GOT3 (cell line): ENCODE measurements at regions not wholly inside any gene's neighbourhood (a gene's known extent, or its start where the extent isn't known, plus 50 kb on each side); places are given as distances from the start of the nearest gene placed in this dataset.

ENCODE experiments used
- DNase-seq: peaks from one replicate; lab custom pipeline; 2025; ENCODE audit warnings: mixed read lengths; lab: John Stamatoyannopoulos, UW

GRCh38 chr13:33710924-33711323 is 107.0 kb upstream of the RFC3 start:
- no peak for DNase-seq

GRCh38 chr13:33711436-33711835 is 106.5 kb upstream of the RFC3 start:
- no peak for DNase-seq

- no peak for DNase-seq
These were observed 100.2 kb upstream of the RFC3 start for GRCh38 chr13:33717775-33718174.

- no peak for DNase-seq
These were observed 96.2 kb upstream of the RFC3 start for GRCh38 chr13:33721724-33722123.

DNA sequence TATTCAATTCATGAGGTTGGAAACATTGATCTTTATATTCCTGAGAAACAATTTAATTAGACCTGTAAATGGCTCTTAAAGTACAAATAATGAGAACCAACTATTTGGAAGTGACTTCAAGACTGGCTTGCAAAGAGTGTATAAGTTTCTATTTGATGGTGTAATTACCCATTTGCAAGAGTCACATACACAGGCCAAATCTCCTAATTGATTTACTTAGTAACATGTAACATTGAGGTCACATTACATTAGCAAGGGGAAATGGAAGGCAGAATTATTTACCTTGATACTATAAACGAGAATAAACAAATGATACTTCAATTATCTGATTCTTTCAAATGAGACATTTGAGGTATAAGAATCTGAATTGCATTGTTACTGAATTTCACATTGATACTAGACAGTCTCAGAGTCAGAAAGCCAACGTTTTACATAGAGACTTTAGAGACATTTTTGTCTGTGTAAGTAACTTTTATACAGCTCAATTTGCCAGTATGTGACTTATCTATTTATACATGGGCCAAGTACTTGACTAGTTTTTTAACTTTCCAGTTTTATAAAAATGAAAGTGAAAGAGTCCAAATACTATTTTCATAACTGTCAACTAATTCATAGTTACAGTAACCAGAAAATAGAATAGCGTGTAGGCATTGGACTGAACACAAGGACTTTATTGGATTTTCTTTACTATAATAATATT is 95.6 kb upstream of the RFC3 start:
- no peak for DNase-seq

DNA sequence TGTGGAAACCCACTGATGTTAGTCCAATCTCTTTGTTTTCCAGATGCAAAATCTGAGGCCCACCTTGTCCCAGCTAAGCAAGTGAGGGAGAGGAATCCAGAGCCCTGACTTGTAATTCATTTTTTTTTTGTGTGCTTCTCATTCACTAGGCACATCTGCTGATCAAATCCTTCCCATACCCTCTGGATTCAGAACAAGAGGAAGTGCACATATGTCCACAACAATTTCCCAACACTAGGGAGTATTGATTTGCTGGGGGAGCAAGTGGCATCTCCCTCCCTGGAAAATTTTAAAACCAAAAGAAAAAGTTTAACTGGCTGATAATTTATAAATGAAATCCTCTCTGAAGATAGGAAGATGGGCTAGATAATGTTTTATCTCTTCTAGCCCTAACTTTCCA is 94.6 kb upstream of the RFC3 start:
- DNase-seq, result no peak

- DNase-seq, result peak; percentile 11
These were observed 94.0 kb upstream of the RFC3 start for GRCh38 chr13:33723772-33724435.

DNA sequence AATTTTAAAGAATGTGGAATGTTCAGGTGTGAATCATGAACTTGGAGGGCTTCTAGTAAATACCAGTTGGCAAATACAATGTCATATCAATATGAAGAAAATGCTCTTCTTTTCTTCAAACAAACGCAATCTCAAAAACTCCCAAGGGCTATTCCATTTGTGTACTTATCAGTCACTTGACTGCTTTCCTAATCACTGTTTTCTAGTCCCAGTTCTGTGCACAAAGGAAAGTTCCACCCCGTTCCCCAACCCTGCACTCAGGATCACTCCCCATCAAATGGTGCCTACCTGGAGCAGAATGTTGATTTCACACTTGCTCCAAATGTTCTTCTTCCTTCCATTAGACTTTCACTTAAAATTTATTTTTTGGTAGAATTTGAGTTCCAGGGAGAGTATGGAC is 92.6 kb upstream of the RFC3 start:
- no peak for DNase-seq

- no peak for DNase-seq
These were observed 90.5 kb upstream of the RFC3 start for GRCh38 chr13:33727297-33728083.

GRCh38 chr13:33728271-33729037 is 89.5 kb upstream of the RFC3 start:
- no peak for DNase-seq

DNA sequence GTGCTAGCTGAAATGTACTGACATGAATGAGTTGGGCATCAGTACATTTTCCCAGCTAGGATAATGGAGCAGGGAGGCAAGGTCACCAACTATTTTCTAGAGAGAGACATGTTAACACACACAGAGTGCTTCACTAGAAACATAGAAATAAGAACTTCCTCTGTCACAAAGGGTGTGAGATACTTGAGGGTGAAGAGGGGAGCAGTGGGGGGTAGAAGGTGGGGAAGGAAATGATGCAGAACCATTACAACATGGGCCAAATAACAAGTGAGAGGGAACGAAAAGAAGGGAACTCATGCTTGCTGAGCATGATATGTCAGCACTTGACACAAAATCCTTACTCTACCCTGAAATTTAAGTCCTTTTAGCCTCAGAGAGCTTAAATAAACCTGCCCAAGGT is 87.8 kb upstream of the RFC3 start:
- DNase-seq, result no peak

DNA sequence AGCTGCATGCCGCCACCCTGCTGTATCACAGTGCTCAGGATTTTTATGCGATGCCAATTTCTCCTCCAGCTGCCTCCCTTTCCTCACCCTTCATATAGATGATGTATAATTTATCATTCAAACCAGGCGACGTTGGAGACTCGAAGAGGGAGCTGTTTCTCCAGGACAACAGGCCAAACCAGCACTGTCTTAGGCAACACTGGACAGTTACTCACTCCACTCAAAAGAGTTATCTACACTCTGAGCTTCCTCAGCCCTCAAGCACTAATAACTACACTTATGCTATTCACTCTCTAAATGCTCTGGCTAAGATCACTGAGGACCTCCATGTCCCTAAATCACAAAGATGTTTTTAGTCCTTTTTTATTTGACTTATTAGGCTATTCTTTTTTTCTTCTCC is 87.3 kb upstream of the RFC3 start:
- no peak for DNase-seq

DNA sequence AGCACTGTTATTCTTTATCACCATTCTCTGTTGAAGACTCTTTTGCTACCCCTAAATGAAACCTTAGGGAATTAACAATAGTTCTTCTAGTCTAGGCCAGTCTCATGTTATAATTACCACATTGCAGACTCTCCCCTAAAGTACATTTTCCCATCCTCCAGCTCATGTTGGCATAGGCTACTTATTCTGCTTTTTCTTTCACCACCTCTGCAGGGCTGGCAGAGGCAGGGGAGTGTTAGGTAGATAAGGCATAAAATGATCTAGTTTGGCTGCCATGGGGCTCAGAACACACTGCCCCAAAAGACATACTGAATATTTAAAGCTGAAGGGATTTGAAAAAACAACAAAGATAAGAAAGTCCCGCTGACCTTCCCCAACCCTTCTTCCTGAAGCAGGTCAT is 82.7 kb upstream of the RFC3 start:
- DNase-seq, result no peak

DNA sequence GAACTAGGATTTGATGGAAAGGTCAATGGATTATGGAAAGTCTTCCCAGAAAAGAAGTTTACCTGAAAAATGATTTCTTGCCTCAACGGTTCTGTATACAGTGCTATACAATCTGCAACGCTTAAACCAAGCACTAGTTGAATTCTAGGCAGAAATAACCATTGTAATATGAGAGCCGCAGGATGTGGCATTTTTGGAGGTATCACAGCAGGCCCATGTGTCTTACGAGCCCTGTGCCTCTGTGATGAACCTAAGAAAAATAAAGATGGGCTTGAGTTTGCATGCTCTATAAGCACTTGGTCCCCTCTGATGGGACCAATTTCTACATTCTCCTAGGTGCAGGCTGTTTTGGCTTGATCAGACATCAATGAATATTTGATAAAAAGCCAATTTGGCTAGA is 78.7 kb upstream of the RFC3 start:
- DNase-seq, result no peak

- no peak for DNase-seq
These were observed 77.8 kb upstream of the RFC3 start for GRCh38 chr13:33740134-33740538.

- no peak for DNase-seq
These were observed 75.6 kb upstream of the RFC3 start for GRCh38 chr13:33742321-33742720.

DNA sequence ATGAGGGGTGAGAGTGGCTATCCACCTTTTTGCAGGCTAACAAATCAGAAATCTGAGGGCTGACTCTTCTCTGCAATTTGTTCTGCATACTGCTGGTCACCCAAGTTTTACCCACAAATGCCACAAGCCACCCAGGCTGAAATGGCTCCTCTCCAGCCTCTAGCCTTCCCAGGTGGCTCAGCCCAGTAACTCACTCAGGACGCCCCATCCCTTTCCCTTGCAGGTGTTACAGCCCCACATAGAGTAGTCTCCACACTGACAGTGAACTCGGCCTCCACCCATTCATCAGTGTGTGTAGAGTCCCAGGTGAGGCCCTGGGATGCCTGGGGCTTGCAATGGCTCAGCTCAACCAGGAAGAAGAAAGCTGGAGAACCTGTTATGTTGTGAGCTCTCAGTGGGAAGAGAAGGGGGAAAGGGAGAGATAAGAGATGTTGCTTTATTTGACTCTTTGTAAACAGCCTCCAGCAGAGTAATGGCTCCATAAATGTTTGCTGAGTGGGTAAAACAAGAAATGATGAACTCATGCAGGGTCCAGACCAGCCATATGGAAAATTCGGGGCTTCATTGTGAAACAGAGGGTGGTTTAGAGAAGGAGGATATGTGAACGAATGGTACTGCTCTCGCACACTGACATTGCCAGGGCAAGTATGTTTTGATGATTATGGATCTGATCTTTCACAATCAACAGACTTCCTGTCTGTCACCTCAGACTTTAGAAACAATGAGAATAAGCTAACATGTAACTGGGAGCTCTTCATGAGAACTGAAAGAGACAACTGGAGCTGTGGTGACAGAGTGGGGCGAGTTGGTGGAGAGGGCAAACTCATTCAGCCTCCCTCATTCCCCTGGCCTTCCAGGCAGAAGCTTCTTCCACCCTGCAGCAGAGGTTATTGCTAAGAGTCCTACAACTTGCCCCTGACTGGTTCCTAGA is 74.2 kb upstream of the RFC3 start:
- no peak for DNase-seq

DNA sequence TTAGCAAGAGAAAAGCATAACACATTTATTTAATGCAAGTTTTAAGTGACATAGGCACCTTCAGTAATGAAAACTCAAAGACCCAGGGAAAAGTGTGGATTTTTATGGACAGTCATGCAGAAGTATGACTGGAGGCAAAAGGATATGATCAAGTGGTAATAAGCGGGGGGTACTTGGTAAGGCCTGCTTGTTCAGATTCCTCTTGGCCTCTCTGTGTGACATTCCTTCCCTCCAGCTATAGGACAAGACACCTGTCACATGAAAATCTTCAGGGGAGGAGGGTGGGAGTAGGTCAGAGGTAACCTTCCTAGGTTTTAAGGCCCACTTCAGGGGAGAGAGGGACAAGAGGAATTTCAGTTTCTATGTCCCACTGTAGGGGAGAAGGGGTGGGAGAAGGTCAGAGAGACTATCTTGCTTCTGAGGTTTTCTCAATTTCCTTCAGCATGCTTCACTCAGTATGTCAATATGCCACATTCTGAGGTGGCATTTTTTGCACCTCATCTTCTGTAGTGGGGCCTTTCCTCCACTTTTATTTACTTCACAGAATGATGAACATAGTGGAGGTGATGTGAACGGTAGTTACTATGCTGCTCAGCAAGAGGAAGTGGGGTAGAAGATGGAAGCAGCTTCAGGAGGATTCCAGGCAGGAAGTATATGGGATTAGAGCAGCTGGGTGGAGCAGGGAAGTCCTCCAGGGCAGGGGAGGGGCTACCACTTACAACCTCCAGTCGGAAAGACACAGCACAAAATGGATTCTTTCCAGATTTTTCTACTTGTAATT is 73.2 kb upstream of the RFC3 start:
- no peak for DNase-seq

- DNase-seq, result no peak
These were observed 72.3 kb upstream of the RFC3 start for GRCh38 chr13:33745370-33746324.
